ENCODE measurements at regions not wholly inside any gene's neighbourhood (a gene's known extent, or its start where the extent isn't known, plus 50 kb on each side); places are given as distances from the start of the nearest gene placed in this dataset.

- TF ChIP-seq, protein P1, sequence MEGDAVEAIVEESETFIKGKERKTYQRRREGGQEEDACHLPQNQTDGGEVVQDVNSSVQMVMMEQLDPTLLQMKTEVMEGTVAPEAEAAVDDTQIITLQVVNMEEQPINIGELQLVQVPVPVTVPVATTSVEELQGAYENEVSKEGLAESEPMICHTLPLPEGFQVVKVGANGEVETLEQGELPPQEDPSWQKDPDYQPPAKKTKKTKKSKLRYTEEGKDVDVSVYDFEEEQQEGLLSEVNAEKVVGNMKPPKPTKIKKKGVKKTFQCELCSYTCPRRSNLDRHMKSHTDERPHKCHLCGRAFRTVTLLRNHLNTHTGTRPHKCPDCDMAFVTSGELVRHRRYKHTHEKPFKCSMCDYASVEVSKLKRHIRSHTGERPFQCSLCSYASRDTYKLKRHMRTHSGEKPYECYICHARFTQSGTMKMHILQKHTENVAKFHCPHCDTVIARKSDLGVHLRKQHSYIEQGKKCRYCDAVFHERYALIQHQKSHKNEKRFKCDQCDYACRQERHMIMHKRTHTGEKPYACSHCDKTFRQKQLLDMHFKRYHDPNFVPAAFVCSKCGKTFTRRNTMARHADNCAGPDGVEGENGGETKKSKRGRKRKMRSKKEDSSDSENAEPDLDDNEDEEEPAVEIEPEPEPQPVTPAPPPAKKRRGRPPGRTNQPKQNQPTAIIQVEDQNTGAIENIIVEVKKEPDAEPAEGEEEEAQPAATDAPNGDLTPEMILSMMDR (IDR thresholded peaks at IDR 0.05; ENCODE audit: control extremely low read depth in 1 of 3, insufficient read depth in 1 of 3, low read depth in 1 of 3, low read length in 3 of 3), result no peak
- TF ChIP-seq JUND (IDR thresholded peaks at IDR 0.05; ENCODE audit: low read length) (no peak), RAD21 (IDR thresholded peaks at IDR 0.05 in 1 of 2, conservative IDR thresholded peaks at IDR 0.05 in 1 of 2; ENCODE audit: low read depth in 2 of 2, low read length in 2 of 2) (no peak)
These were observed 177.6 kb upstream of the FZD8 start for GRCh38 chr10:35819736-35820135.
